Glutamatergic neuron (in vitro differentiated cells): ENCODE measurements at regions not wholly inside any gene's neighbourhood (a gene's known extent, or its start where the extent isn't known, plus 50 kb on each side); places are given as distances from the start of the nearest gene placed in this dataset.
A peak's percentile ranks its signal among the peaks of the same experiment; 100 is the strongest.

Experiments used
- DNase-seq: peaks from one replicate; pipeline ENCODE4 v3.0.0; 2022
- H3K27ac Mint-ChIP-seq: one replicate; pipeline ENCODE4 v1.8.0; 2020; ENCODE audit warnings: mild to moderate bottlenecking, mixed read lengths, inconsistent platforms; ENCODE audit not compliant: unreplicated experiment
- H3K27me3 Mint-ChIP-seq: one replicate; pipeline ENCODE4 v1.8.0; 2020; ENCODE audit warnings: mild to moderate bottlenecking, moderate library complexity, mixed read lengths, inconsistent platforms; ENCODE audit not compliant: unreplicated experiment
- H3K36me3 Mint-ChIP-seq: one replicate; pipeline ENCODE4 v1.8.0; 2020; ENCODE audit warnings: mild to moderate bottlenecking, mixed read lengths, inconsistent platforms; ENCODE audit not compliant: unreplicated experiment
- H3K4me1 Mint-ChIP-seq: one replicate; pipeline ENCODE4 v1.8.0; 2020; ENCODE audit warnings: mild to moderate bottlenecking, low read depth, mixed read lengths, inconsistent platforms; ENCODE audit not compliant: unreplicated experiment
- H3K4me3 Mint-ChIP-seq: one replicate; pipeline ENCODE4 v1.8.0; 2020; ENCODE audit warnings: mild to moderate bottlenecking, mixed read lengths, inconsistent platforms; ENCODE audit not compliant: unreplicated experiment
- H3K9me3 Mint-ChIP-seq: one replicate; pipeline ENCODE4 v1.8.0; 2020; ENCODE audit warnings: mild to moderate bottlenecking, moderate library complexity, mixed read lengths, inconsistent platforms; ENCODE audit not compliant: unreplicated experiment
- TF ChIP-seq, protein P1 (sequence below): fragments of 200-600 bp; sonication (generic); IDR thresholded peaks from one replicate; pipeline ENCODE4 v1.5.0; 2021; ENCODE audit not compliant: partially characterized antibody, unreplicated experiment

DNA sequence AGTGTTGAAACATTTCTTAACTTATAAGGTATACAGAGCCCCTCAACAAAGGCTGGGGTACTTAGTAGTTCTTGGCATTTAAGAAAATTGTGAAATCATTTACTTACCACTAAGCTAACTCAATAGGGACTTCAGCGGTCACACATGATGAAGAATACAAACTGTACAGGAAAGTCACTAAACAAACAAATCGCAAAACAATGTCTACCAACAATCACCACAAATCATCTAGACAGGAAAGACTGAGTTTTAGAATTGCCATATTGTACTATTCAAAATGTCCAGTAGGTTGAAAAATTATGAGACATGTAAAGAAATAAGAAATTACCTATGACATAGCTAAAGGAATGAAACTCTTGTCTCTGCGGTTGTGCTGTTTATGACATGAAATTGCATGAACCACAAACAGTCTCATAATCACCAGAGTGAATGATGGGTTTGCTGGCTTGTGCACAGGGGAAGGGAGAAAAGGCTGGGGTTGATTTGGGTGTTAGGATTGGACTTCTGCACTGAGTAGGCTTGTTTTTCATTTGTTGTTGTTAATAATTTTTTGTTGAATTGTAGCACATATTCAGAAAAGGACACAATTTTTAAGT lies 441.1 kb upstream of the MON1B start:
- peaks cover 9% of the 10 kb centered on the region for H3K4me1 Mint-ChIP-seq
- H3K36me3 Mint-ChIP-seq = no peaks in the 10 kb centered on the region
- DNase-seq = no peak
- no peak overlapping the region for H3K4me3 Mint-ChIP-seq
- TF ChIP-seq, protein P1, sequence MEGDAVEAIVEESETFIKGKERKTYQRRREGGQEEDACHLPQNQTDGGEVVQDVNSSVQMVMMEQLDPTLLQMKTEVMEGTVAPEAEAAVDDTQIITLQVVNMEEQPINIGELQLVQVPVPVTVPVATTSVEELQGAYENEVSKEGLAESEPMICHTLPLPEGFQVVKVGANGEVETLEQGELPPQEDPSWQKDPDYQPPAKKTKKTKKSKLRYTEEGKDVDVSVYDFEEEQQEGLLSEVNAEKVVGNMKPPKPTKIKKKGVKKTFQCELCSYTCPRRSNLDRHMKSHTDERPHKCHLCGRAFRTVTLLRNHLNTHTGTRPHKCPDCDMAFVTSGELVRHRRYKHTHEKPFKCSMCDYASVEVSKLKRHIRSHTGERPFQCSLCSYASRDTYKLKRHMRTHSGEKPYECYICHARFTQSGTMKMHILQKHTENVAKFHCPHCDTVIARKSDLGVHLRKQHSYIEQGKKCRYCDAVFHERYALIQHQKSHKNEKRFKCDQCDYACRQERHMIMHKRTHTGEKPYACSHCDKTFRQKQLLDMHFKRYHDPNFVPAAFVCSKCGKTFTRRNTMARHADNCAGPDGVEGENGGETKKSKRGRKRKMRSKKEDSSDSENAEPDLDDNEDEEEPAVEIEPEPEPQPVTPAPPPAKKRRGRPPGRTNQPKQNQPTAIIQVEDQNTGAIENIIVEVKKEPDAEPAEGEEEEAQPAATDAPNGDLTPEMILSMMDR = peak; percentile 38
- H3K27ac Mint-ChIP-seq = no peak overlapping the region
- peaks cover 1% of the 10 kb centered on the region for H3K9me3 Mint-ChIP-seq
- no peaks in the 10 kb centered on the region for H3K27me3 Mint-ChIP-seq

DNA sequence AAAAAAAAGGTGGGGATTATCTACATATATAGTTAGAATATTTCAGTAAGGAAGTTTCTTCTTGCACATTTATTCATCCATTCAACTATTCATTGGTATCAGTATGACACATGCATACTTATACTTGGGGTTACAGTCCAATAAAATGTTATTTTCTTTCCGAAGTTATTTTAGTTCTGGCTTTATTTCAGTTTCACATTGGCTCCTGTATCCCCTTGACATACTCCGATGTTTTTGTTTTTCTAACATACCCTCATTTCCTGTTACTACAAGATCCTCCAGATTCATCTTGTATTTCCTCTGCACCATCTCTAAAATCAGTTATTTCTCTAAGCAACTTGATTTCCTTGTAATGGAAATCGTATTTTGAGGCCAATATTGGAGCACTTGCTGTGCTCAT lies 435.5 kb upstream of the MON1B start:
- Mint-ChIP-seq H3K27ac (no peak overlapping the region), H3K36me3 (no peaks in the 10 kb centered on the region), H3K4me1 (no peaks in the 10 kb centered on the region), H3K9me3 (no peaks in the 10 kb centered on the region), H3K4me3 (no peak overlapping the region), H3K27me3 (no peaks in the 10 kb centered on the region)
- DNase-seq = no peak
- TF ChIP-seq, protein P1 = no peak

DNA sequence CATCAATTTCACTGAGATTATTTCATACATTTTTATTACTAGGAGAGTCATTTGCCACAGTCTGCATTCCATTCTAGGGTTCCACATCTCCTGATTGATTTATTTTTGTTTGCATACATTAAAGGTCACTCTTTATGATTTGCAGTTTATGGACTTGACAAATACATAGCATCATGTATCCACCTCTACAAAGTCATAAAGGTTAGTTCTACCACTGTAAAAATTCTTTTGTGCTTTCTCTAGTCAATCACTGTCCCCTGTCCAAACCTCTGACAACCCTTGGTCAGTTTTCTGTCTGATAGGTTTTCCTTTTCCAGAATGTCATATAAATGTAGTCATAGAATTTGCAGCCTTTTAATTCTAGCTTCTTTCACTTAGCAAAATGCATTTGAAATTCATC lies 434.6 kb upstream of the MON1B start:
- TF ChIP-seq, protein P1 = no peak
- no peaks in the 10 kb centered on the region for H3K9me3 Mint-ChIP-seq
- no peak overlapping the region for H3K4me3 Mint-ChIP-seq

DNA sequence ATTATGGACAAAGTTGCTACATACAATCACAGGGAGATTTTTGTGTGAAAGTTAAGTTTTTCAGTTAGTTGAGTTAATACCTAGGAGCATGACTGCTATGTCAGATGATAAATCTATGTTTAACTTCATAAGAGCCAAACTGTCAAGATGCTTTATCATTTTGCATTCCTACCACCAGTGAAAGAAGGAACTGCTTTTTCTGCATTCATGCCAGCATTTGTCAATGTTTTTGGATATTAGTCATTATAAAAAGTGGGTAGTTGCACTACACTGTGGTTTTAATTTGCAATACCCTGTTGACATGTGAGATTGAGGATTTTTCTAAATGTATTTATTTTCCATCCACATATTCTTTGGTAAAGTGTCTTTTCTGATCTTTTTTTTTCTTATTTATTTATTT lies 434.0 kb upstream of the MON1B start:
- DNase-seq = no peak
- Mint-ChIP-seq H3K27ac (no peak overlapping the region), H3K27me3 (no peaks in the 10 kb centered on the region), H3K4me1 (no peaks in the 10 kb centered on the region), H3K4me3 (no peak overlapping the region), H3K9me3 (no peaks in the 10 kb centered on the region), H3K36me3 (peaks cover 1% of the 10 kb centered on the region)
- TF ChIP-seq, protein P1 = no peak

More for the DNA sequence above, 434.6 kb upstream of the MON1B start:
- Mint-ChIP-seq H3K4me1 (no peaks in the 10 kb centered on the region), H3K27me3 (no peaks in the 10 kb centered on the region), H3K27ac (no peak overlapping the region), H3K36me3 (no peaks in the 10 kb centered on the region)
- no peak for DNase-seq

DNA sequence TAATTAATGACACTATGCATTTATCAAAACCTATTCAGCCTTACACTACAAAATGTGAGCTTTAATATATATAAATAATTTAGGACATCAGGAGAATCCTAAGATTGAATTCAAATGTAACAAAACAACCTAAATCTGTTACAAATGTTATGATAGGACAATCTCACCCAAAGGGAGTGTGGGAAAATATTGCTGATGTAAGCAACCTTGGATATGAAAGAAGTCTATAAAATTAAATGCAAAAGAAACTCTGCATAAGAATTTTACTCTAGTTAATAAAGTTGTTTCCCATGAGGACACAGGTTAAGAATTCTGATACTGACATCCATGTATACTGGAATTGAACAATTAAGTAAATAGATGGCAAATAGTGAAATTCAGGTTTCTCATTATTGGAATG lies 424.5 kb upstream of the MON1B start:
- no peak overlapping the region for H3K27ac Mint-ChIP-seq
- no peak for DNase-seq
- H3K4me1 Mint-ChIP-seq = no peaks in the 10 kb centered on the region
- TF ChIP-seq, protein P1 = no peak
- no peak overlapping the region for H3K4me3 Mint-ChIP-seq
- peaks cover 8% of the 10 kb centered on the region for H3K9me3 Mint-ChIP-seq
- peaks cover 10% of the 10 kb centered on the region for H3K36me3 Mint-ChIP-seq
- peaks cover 2% of the 10 kb centered on the region for H3K27me3 Mint-ChIP-seq
